ENCODE measurements at regions not wholly inside any gene's neighbourhood (a gene's known extent, or its start where the extent isn't known, plus 50 kb on each side); places are given as distances from the start of the nearest gene placed in this dataset.

- POLR2A ChIA-PET = no interaction called here
- no peak for FAIRE-seq
Measured at GRCh38 chr14:51155326-51155725, 60.4 kb upstream of the TRIM9 start.

More at GRCh38 chr14:51155326-51155725, 60.4 kb upstream of the TRIM9 start:
- Histone ChIP-seq H3K79me2 (ENCODE audit: control insufficient read depth, insufficient read depth, low read length) (no peaks in the 10 kb centered on the region), H3K4me2 (ENCODE audit: insufficient read depth, low read length) (no peak overlapping the region), H3K4me3 (replicated peaks in 1 of 3; ENCODE audit: insufficient read depth in 1 of 3, low read depth in 1 of 3, low read length in 3 of 3) (no peak overlapping the region), H2AFZ (ENCODE audit: low read depth, low read length) (no peak overlapping the region), H3K9me1 (replicated peaks; ENCODE audit: control insufficient read depth, extremely low read depth, insufficient read depth, low read length) (no peaks in the 10 kb centered on the region), H3K9ac (replicated peaks; ENCODE audit: extremely low read depth, insufficient read depth, low read length) (no peak overlapping the region), H3K9me3 (replicated peaks; ENCODE audit: control insufficient read depth, insufficient read depth, low read length) (no peaks in the 10 kb centered on the region), H3K4me1 (ENCODE audit: control insufficient read depth, extremely low read depth, insufficient read depth, low read length) (no peaks in the 10 kb centered on the region), H3K27me3 (ENCODE audit: control insufficient read depth in 2 of 2, insufficient read depth in 2 of 2, low read length in 2 of 2) (peaks cover 0 to 2% of the 10 kb centered on the region in 2 experiments), H3K36me3 (ENCODE audit: control insufficient read depth in 2 of 2, extremely low read depth in 1 of 2, insufficient read depth in 2 of 2, low read length in 2 of 2) (no peaks in the 10 kb centered on the region), H4K20me1 (replicated peaks; ENCODE audit: control insufficient read depth, extremely low read depth, insufficient read depth, low read length) (no peaks in the 10 kb centered on the region), H3K27ac (ENCODE audit: insufficient read depth, low read depth, low read length) (no peak overlapping the region)
- CTCF ChIA-PET = interaction anchor here (0.6 kb wide), 1 partner anchor 11 kb away, joined by 3 read pairs; no protein-coding TSS in a partner anchor
- TF ChIP-seq CTCF (IDR thresholded peaks at IDR 0.05; ENCODE audit: extremely low read depth in 1 of 2, insufficient read depth in 1 of 2, low read depth in 1 of 2, low read length in 2 of 2) (no peak), JUN (IDR thresholded peaks at IDR 0.05; ENCODE audit: borderline replicate concordance, insufficient read depth, insufficient read length, low read depth) (no peak), POLR2AphosphoS5 (IDR thresholded peaks at IDR 0.05; ENCODE audit: insufficient read depth, low read depth, low read length) (no peak), MYC (IDR thresholded peaks at IDR 0.05; ENCODE audit: low read depth, low read length) (no peak), MAX (IDR thresholded peaks at IDR 0.05; ENCODE audit: insufficient read depth, insufficient read length) (no peak), FOS (IDR thresholded peaks at IDR 0.05; ENCODE audit: borderline replicate concordance, insufficient read depth, low read length) (no peak), EZH2 (IDR thresholded peaks at IDR 0.05; ENCODE audit: borderline replicate concordance, low read depth, low read length, severe bottlenecking) (no peak), POLR2A (IDR thresholded peaks at IDR 0.05; ENCODE audit: low read depth, low read length) (no peak), GATA2 (IDR thresholded peaks at IDR 0.05; ENCODE audit: insufficient read depth, insufficient read length, low read depth, low read length) (no peak)
- no TSS peak for BruUV-seq (replicated peaks)
- intact Hi-C loops (cut with micrococcal nuclease) (no loop called here), dilution Hi-C loops (cut with MboI; ENCODE audit: extremely low pct_ligation_motif_present, low sequenced_read_pairs) (no loop called here)
- no peak for DNase-seq (ENCODE audit: low read depth, low spot score)

Measured in endothelial cell of umbilical vein (primary cell).